ENCODE measurements at regions not wholly inside any gene's neighbourhood (a gene's known extent, or its start where the extent isn't known, plus 50 kb on each side); places are given as distances from the start of the nearest gene placed in this dataset.
A peak's percentile ranks its signal among the peaks of the same experiment; 100 is the strongest.
"Not testable (repeated sequence)": the region's sequence is repeated elsewhere in the genome, so short reads cannot be mapped to it uniquely, and the experiment has no call there.

GRCh38 chr15:84112025-84112424 is 123.5 kb upstream of the GOLGA6L4 start:
- no peak for TF ChIP-seq CTCF (IDR thresholded peaks at IDR 0.05; ENCODE audit: low read depth, low read length)
- H3K4me3 ChIP-seq (replicated peaks in 1 of 2; ENCODE audit: low read depth in 2 of 2, low read length in 2 of 2) = no peak overlapping the region
- DNase-seq (ENCODE audit: low read depth in 2 of 2) = peak; percentile 15 to 25

- no peak for TF ChIP-seq CTCF (IDR thresholded peaks at IDR 0.05; ENCODE audit: low read depth, low read length)
- no peak overlapping the region for H3K4me3 ChIP-seq (replicated peaks in 1 of 2; ENCODE audit: low read depth in 2 of 2, low read length in 2 of 2)
- DNase-seq (ENCODE audit: low read depth in 2 of 2) = no peak
These were observed 121.7 kb upstream of the GOLGA6L4 start for GRCh38 chr15:84113919-84114318.

- not testable (repeated sequence) for H3K4me3 ChIP-seq (replicated peaks in 1 of 2; ENCODE audit: low read depth in 2 of 2, low read length in 2 of 2); DNase-seq (ENCODE audit: low read depth in 2 of 2)
These were observed 120.9 kb upstream of the GOLGA6L4 start for GRCh38 chr15:84114680-84115079.

- not testable (repeated sequence) for H3K4me3 ChIP-seq (replicated peaks in 1 of 2; ENCODE audit: low read depth in 2 of 2, low read length in 2 of 2); DNase-seq (ENCODE audit: low read depth in 2 of 2)
These were observed 116.2 kb upstream of the GOLGA6L4 start for GRCh38 chr15:84119351-84119750.

GRCh38 chr15:84120903-84121302 is 114.7 kb upstream of the GOLGA6L4 start:
- H3K4me3 ChIP-seq (replicated peaks in 1 of 2; ENCODE audit: low read depth in 2 of 2, low read length in 2 of 2) = not testable (repeated sequence)
- DNase-seq (ENCODE audit: low read depth in 2 of 2) = peak in 1 of 2 donors; percentile 17

GRCh38 chr15:84128706-84129105 is 106.9 kb upstream of the GOLGA6L4 start:
- peak; percentile 10 to 49 for DNase-seq (ENCODE audit: low read depth in 2 of 2)

GRCh38 chr15:84130098-84130831 is 105.3 kb upstream of the GOLGA6L4 start:
- DNase-seq (ENCODE audit: low read depth in 2 of 2); H3K4me3 ChIP-seq (replicated peaks in 1 of 2; ENCODE audit: low read depth in 2 of 2, low read length in 2 of 2): not testable (repeated sequence)

More at GRCh38 chr15:84128706-84129105, 106.9 kb upstream of the GOLGA6L4 start:
- not testable (repeated sequence) for H3K4me3 ChIP-seq (replicated peaks in 1 of 2; ENCODE audit: low read depth in 2 of 2, low read length in 2 of 2)

GRCh38 chr15:84135931-84136456 is 99.6 kb upstream of the GOLGA6L4 start:
- not testable (repeated sequence) for H3K4me3 ChIP-seq (replicated peaks in 1 of 2; ENCODE audit: low read depth in 2 of 2, low read length in 2 of 2); DNase-seq (ENCODE audit: low read depth in 2 of 2)

- peak; percentile 77 for TF ChIP-seq CTCF (IDR thresholded peaks at IDR 0.05; ENCODE audit: low read depth, low read length)
- no peak overlapping the region for H3K4me3 ChIP-seq (replicated peaks in 1 of 2; ENCODE audit: low read depth in 2 of 2, low read length in 2 of 2)
- peak; percentile 87 for DNase-seq (ENCODE audit: low read depth in 2 of 2)
These were observed 92.7 kb upstream of the GOLGA6L4 start for GRCh38 chr15:84142888-84143337.

- TF ChIP-seq CTCF (IDR thresholded peaks at IDR 0.05; ENCODE audit: low read depth, low read length) = no peak
- H3K4me3 ChIP-seq (replicated peaks in 1 of 2; ENCODE audit: low read depth in 2 of 2, low read length in 2 of 2) = no peak overlapping the region
- no peak for DNase-seq (ENCODE audit: low read depth in 2 of 2)
These were observed 91.7 kb upstream of the GOLGA6L4 start for GRCh38 chr15:84143753-84144314.

GRCh38 chr15:84144946-84145345 is 90.6 kb upstream of the GOLGA6L4 start:
- not testable (repeated sequence) for DNase-seq (ENCODE audit: low read depth in 2 of 2)

GRCh38 chr15:84146299-84146698 is 89.3 kb upstream of the GOLGA6L4 start:
- DNase-seq (ENCODE audit: low read depth in 2 of 2) = not testable (repeated sequence)

More at GRCh38 chr15:84144946-84145345, 90.6 kb upstream of the GOLGA6L4 start:
- H3K4me3 ChIP-seq (replicated peaks in 1 of 2; ENCODE audit: low read depth in 2 of 2, low read length in 2 of 2) = not testable (repeated sequence)

GRCh38 chr15:84147307-84147706 is 88.3 kb upstream of the GOLGA6L4 start:
- not testable (repeated sequence) for DNase-seq (ENCODE audit: low read depth in 2 of 2); H3K4me3 ChIP-seq (replicated peaks in 1 of 2; ENCODE audit: low read depth in 2 of 2, low read length in 2 of 2)

More at GRCh38 chr15:84146299-84146698, 89.3 kb upstream of the GOLGA6L4 start:
- not testable (repeated sequence) for H3K4me3 ChIP-seq (replicated peaks in 1 of 2; ENCODE audit: low read depth in 2 of 2, low read length in 2 of 2)

Data from cardiac fibroblast (primary cell).